HG03520 (cell line): ENCODE measurements at regions not wholly inside any gene's neighbourhood (a gene's known extent, or its start where the extent isn't known, plus 50 kb on each side); places are given as distances from the start of the nearest gene placed in this dataset.

Source experiments
- ATAC-seq: cut with Tn5 transposase; IDR thresholded peaks from one replicate; pipeline ENCODE4 v1.9.1; 2021; ENCODE audit warnings: mild to moderate bottlenecking, moderate library complexity; ENCODE audit not compliant: unreplicated experiment

DNA sequence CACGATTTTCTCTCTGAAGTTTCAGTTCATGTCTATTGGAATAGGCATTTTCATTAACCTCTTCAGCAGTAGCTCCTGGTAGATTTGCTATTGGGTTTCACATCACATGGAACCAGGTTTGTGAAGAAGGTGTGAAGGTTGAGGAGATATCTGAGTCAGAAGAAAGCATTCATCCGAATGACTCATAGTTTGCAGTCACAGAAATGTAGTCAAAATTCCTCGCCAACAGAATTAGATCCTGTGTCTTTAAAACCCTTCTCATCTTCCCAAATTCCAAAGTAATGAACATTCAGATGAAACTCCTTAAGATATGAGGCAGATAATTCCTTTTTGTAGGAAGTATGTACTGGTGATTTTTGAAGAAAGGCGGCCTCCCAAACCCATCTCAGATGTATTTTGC lies 125.0 kb upstream of the LARGE1 start:
- no peak for ATAC-seq

DNA sequence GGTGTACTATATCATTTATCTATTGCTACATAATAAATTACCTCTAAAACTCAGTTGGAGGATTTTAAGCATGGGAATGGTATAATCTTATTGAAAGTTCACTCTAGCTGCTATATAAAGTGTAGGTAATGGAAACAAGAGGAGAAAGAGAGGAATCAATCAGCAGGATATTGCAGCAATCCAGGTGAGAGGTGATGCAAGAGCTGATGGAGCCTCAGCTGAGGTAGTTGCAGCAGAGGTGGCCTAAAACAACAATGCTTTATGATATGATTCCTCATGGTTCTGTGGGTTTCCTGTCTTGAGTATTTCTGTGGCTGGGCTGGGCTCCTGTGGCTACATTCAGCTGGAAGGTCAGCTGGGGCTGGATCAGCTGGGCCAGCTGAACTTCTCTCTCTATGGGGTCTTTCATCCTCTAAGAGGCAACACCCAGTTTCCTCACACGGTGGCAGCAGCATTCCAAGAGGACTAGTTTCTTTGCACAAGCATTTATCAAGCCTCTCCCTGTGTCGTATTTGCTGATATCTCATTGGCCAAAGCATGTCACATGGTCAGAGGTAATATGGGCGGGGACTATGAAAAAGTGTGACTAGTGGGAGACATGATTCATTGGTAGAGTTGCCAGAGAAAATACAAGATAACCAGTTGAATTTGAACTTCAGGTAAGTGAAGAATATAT lies 135.4 kb upstream of the LARGE1 start:
- ATAC-seq = no peak

DNA sequence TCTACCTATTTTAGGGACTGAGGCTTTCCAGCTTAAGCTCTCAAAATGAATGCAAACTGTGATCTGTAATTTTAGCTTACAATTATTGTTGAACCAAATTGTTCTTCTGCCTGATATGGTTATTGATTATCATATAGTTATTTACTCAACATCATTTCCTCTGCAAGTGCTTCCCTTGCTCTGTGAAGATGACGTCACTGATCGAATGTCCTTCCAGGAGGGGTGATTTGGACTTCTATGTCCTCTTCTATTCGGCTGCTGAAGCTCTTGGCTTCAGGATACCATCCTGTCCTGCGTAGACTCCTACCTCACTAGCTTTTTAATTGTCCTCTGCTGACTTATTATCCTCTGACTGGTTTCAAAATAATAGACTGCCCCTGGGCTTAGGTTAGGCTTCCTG lies 137.4 kb upstream of the LARGE1 start:
- no peak for ATAC-seq

DNA sequence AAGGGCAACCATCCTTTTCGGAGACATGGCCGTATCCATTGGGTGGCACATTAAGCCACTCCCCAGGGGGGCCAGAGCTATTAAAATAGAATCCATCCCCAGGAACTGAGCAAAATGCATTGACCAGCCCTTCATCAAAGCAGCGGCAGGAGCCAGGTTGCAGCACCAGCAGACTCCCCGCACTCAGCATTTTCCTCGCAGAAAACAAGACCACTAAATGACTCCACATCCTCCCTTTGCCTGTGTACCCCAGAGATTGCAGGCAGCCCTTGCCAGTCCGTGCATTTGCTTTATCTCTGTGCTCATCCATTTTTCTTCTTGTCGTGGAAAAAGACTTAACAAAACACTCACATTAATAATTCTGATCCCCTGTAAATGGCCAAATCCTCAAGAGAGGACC lies 144.4 kb upstream of the LARGE1 start:
- no peak for ATAC-seq

DNA sequence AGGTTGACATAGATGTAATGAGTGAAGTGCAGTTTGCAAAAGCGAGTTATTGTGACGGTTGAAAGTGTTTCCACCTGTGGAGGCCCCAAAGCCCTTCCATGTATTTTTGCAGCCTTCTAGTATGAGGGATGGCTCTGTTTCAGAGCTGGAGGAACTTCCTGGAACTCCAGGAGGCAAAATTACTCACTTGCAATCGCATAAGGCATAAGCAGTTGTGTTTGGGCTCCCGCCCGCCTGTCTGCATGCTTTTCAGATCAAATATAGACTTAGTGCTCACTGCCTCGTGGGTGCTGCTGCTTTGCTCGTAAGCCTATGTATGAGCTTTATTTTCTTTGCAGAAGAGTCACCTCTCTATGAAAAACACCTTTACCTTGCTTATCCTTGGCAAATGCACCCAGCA lies 146.8 kb upstream of the LARGE1 start:
- no peak for ATAC-seq

DNA sequence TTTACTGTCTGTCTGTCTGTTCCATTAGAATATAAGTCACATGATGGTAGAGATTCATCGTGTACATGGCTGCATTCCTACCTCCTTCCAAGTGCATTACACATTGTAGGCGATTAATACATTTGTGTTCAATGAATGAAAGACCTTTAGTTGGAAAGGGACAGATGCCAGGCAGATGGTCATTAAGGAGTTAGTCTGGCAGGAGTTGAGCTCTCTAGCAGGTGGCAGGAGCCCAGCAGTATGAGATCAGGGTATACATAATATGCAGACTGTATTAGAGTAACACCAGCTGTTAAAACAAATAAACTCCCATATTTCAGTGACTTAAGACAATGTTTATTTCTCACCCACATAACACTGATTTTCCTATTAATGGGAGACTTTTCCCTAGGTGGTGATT lies 147.7 kb upstream of the LARGE1 start:
- no peak for ATAC-seq

DNA sequence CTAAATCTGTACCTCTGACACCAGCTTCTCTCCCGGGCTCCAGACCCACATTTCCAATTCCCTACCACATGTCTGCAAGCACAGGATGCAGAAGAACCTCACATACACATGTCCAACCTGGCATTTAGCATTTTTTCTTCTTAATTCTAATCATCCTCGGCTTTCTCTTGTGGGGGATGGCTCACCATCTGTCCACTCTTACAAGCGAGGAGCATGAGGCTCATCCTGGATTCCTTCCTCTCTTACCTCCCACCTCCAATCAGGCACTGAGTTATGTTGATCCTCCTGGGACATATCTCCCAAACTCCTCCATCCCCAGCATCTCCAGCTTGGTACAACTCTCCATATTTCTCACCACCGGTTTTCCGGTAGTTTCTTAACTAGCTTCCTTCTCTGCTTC lies 149.8 kb upstream of the LARGE1 start:
- ATAC-seq = no peak

DNA sequence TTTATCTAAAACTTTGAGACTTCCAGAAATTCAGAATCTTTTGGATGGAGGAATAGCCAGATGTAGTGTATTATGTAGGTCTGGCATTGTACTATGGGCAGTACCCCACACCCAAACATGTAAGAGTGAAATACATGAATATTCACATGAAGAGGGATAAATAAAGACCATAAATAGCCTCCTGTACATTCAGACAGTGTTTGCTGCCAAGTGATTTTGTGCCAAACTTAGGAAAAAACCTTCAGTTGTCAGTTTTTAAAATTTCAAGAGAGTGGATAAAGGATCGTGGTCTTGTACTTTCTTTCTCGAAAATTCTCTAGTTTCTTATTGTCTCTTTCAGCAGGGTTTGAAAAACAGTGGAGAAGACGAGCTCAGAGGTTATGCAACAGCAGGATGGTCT lies 150.3 kb upstream of the LARGE1 start:
- ATAC-seq = no peak

DNA sequence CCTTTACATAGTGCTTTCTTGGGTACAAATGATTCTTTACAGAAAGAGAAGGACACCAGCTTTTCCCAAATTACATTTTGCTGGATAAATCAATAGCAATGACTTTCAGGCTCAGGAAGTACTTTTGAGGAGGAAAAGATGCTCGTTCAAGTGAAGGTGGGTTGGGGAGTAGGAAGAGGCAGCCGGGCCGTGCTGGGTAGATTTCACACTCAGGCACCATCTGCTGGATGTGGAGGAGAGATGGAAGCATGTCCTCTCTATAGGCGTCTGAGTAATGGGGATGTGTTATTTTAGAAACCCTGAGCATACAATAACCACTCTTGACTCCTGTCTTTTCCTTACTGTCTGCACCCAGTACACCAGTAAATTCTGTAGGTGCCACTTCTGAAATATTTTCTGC lies 152.3 kb upstream of the LARGE1 start:
- ATAC-seq = no peak

DNA sequence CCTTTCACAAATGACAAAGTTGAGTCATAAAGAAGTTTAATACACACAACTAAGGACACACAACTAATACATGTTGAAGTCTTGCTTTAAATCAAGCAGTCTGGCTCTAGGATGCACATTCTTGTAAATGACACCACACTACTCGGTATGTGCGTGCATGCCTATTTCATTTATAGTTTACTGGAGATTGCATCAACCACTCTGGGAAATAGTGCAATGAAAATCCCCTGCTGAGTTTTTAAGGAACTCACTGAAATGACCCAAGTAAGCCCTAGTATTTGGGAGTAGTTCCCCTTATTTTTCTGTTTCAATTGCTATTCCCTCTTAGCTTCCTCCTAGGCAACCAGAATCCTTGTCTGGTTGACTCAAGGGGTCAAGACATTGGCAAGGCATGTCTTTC lies 160.2 kb upstream of the LARGE1 start:
- ATAC-seq = no peak

DNA sequence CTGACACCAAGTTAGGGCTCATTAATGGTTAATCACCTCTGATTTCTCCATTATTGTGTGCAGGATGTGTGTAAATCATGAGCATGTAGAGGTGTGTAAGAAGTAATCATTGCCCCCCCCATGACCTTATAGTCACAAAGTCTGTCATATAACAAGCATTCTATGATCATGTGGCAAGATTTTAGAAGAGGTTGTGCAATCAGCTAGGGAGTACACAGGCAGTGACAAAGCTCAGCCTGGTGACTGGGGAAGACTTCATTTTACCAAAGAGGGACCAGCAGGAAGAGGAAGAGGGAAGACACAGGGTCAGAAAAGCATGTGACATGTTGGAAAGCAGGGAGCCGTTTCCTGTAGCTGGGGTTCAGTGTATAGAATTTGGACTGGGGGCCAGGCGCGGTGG lies 176.5 kb upstream of the LARGE1 start:
- ATAC-seq = no peak

DNA sequence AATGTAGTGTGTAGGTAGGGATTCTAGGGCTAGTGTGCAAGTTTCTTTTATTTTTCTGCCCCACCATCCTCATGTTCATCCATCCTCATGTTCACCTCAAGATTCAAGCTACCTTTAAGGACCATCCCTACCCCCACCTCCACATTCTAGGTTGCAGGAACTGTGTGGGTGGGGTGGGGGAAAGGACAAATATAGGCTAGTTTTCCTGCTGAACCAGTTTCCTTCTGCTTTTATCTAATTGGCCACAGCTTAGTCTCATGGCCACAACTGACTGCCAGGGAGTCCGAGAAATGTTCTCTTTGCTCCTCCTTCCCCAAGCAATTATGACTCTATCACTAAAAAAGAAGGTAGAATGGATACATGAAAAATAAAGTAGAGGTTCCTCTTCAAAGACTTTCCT lies 179.0 kb upstream of the LARGE1 start:
- no peak for ATAC-seq

DNA sequence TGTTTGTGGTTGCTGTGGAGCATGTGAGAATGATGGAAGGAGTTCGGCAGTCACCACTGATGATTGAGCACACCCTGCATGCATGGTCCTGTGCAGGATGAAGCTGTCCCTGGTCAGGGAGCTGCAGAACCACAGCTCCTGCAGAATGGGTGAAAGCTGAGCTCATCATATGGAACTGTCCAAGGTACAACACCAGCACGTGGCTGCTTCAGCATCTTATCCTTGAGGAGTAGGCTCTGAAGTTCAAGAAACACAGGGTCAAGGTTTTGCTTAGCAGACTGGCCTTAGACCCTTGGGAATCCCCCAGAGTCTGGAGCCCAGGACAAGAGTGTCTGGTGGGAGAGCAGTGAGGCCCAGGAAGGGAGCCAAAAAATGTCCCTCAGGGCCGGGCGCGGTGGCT lies 182.4 kb upstream of the LARGE1 start:
- ATAC-seq = no peak

DNA sequence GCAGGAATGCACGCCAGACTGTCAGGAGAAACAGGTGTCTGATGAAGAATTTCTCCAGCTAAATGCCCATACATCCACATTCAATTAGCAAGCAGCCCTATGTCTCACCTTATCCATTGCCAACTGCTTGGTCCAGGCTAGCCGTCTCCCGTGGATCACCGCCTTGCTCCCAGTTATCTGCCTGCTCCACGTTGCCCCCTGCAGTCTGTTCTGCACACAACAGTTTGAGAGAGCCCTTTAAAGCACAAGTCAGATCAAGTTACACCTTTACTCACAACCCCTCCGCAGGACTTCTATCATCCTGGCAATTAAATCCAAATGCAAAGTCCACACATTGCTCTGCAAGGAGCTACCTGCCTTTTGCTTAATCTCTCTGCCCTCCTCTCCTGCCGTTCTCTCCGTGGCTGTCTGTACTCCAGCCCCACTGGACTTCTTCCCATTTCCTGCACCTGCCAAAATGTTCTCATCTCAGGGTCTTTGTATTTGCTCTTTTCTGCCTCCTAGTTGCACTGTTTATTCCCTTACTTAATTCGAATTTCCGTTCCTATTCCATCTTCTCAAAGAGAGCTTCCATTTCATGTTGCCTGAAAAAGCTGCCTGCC lies 185.3 kb upstream of the LARGE1 start:
- ATAC-seq = no peak

DNA sequence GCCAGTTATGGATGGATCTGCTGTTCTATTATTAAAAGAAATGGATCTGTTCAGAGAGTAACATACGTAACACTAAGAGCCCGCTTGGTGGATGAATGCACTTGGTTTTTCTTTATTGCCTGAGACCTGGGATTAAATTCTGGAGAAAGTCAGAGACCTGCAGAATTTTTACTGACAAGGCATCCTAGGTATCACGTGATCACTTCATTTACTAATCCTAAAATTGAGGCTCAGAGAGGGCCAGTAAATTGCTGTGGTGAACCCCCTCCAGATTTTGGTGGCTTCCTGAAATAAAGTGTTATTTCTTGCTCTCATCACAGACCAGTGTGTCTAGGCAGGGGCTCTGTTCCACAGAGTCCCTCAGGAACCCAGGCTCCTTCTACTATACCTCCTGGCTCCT lies 187.9 kb upstream of the LARGE1 start:
- no peak for ATAC-seq

DNA sequence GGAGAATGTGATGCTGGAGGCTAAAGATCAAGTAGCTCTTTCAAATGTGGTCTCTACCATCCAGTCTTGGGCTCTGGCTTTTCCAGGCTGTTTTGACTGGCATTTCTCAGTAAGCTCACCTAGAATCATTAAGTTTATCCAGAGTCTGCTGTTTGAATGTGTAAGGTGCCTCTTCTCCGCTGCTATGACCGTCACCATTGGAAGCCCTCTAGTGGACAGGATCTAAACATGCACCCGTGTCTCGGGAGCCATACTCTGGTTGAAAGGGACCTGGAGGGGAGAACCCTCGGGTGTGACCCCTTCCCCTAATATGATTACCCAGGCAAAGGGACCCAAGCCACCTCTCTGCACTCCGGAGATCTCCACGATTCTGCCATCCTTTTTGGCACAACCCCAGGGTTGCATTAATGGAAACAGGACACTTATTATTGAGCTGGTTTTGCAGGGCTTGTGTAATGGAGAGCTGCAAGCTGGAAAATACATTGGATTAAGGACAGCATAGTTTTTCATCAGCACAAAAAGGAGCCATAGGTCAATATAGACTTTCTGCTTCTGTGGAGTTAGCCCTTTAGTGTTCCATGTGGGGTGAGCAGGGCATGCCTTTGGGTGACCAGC lies 191.0 kb upstream of the LARGE1 start:
- no peak for ATAC-seq

DNA sequence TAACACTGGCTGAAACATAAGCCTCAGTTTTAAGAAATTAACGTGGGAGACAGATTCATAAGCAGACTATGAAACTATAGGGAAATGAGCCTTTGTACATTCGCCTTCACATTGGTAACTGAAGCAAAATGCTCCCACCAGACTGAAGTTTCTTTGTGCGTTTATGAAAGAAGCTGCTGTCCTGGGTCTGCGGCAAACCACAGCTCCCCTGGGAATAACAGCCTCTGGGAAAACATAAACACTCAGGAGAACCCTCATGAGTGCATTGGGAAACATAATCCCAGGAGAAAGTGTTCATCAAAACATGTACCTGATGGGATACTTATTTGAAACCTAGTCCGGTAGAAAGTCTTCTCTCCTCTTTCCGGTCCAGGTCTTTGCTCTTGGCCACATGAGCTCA lies 193.1 kb upstream of the LARGE1 start:
- no peak for ATAC-seq

DNA sequence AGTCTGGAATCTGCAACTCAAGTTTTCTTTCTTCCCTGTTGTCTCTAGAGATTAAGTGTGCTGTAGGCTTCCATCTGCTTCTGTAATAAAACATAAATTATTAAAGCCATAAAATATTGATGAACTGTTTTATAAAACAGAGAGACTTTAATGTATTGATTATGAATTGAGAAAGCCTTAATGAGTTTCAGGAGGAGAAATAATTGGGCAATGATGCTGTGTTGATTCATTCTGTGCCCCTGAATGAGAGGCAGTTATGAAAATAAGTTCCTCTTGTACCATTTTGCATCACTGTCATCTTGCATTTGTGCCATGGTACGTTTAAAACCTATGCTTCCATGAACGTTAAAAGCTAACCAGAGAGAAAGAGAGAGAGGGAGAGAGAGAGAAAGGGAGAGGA lies 194.1 kb upstream of the LARGE1 start:
- no peak for ATAC-seq

DNA sequence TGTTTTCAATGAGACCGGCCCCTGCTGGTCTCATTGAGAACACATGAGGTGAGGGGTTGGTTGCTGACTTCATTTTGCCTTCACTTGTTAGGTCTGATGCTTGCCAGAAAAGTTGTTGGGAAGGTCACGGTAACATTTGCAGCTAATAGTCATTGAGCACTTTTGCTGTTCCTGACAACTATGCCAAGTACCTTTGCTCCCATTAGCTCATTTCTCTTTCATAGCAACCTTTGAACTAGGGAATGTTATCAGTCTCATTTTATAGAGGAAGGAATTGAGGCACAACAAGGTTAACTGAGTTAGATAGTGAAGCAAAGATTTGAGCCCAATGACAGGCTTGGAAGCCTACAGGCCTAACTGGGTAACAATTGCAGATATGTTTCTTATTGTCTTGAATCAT lies 195.4 kb upstream of the LARGE1 start:
- no peak for ATAC-seq

DNA sequence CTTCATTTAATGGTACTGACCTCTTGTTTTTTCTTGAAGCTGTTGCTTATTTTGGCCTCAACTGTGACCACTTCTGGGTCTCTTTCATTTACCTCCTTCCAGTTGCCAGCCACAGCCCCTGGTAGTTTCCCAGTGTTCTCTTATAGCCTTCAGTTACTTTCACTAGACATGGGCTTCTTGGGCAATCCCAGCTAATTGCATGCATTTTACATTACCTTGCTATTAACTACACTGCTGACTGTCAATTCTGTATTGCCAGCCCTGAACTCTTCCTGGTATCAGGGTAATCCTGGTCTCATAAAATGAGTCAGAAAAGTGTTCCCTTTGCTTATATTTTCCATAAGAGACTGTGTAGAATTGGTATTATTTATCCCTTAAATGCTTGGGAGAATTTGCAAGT lies 195.8 kb upstream of the LARGE1 start:
- no peak for ATAC-seq

DNA sequence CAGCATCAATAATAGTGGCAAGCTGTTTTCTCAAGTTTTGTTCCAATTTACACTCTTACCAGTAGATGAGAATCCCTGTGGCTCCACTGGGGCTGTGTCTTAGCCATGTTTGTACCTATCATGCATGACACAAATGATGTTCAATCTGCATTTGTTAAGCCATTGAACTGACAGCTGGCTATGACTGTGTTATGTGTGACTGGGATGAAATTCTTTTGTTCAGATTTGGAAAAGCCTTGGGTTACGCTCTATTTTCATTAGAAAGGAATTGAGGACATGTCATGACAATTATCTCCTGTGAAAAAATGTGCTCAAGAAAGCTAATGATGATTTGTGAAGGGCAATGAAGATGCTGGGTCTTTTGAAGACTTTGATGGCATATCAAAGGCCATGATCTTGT lies 201.8 kb upstream of the LARGE1 start:
- no peak for ATAC-seq

DNA sequence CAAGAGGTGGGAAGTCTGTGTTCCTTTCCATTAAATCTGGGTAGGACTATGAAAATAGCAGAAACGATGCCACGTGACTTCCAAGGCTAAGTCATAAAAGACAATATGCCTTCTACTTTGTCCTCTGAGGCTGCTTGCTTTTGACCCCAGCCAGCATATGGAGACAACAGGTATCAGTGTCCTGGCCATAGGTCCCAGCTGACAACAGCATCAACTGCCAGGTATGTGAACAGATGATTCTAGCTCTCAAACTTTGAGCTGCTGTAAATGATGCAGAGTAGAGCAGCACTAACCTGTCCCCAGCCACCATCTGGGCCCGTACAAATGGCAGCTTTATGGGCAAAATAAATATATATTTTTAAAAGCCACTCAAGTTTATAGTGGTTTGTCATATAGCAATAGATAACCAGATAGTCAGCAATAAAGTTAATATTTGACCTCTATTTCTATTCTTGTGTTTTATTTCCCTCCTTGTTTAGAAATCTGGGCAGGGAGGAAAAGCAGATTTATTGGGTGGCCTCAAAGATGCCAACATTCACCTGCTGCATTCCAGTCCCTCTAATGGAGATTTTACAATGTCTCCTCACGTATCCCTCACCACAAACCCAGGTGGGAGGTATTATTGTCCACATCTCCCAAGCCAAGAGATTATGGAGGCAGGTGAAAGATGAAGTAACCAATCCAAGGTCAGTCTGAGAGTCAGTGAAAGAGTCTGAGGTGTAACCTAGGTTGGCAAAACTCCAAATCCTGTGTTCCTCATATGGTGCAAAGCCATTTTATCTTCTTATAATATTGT lies 209.6 kb upstream of the LARGE1 start:
- no peak for ATAC-seq
